ENCODE measurements at regions not wholly inside any gene's neighbourhood (a gene's known extent, or its start where the extent isn't known, plus 50 kb on each side); places are given as distances from the start of the nearest gene placed in this dataset.

GRCh38 chr7:157488966-157489365, 152.2 kb downstream of the DNAJB6 start:
- Mint-ChIP-seq H3K4me3 (no peak overlapping the region), H3K9me3 (ENCODE audit: low read depth) (peaks cover 5% of the 10 kb centered on the region), H3K27ac (no peak overlapping the region), H3K4me1 (ENCODE audit: low read depth) (peaks cover 39% of the 10 kb centered on the region), H3K36me3 (no peaks in the 10 kb centered on the region), H3K27me3 (no peaks in the 10 kb centered on the region)

Measured in activated naive CD8-positive, alpha-beta T cell (primary cell).